HL-60 (cell line): ENCODE measurements at regions not wholly inside any gene's neighbourhood (a gene's known extent, or its start where the extent isn't known, plus 50 kb on each side); places are given as distances from the start of the nearest gene placed in this dataset.
A peak's percentile ranks its signal among the peaks of the same experiment; 100 is the strongest.

Experiments used
- DNase-seq, 2 experiments: peaks; one replicate each; pipeline ENCODE4 v3.0.0-alpha.2; 2010 to 2020; ENCODE audit warnings: low read depth in 1 of 2, low spot score in 1 of 2
- H3K27ac ChIP-seq: fragments of 250-450 bp; sonication (Bioruptor Pico); replicated peaks from 2 replicates; pipeline ENCODE4 v1.5.1; 2020; ENCODE audit warnings: mild to moderate bottlenecking, moderate library complexity
- H3K27me3 ChIP-seq: fragments of 250-450 bp; sonication (Bioruptor Pico); 2 replicates; pipeline ENCODE4 v1.5.1; 2021; ENCODE audit warnings: mild to moderate bottlenecking, moderate library complexity; ENCODE audit not compliant: insufficient read depth, poor library complexity, severe bottlenecking
- H3K4me3 ChIP-seq: replicated peaks from 2 replicates; pipeline ENCODE4 v1.5.1; 2011; ENCODE audit warnings: mild to moderate bottlenecking, control low read depth, low read length; ENCODE audit not compliant: insufficient read depth
- GABPA ChIP-seq: IDR thresholded peaks from 2 replicates; pipeline ENCODE4 v1.6.1; 2012; ENCODE audit warnings: low read depth
- POLR2AphosphoS5 ChIP-seq: IDR thresholded peaks from 2 replicates; pipeline ENCODE4 v1.6.1; 2012; ENCODE audit warnings: low read depth
- SPI1 ChIP-seq: IDR thresholded peaks from 2 replicates; pipeline ENCODE4 v1.6.1; 2012; ENCODE audit warnings: low read depth, mild to moderate bottlenecking, borderline replicate concordance
- TF ChIP-seq, protein P1 (sequence below): IDR thresholded peaks from 2 replicates; pipeline ENCODE4 v1.6.1; 2012; ENCODE audit warnings: low read depth; ENCODE audit not compliant: insufficient replicate concordance
- TF ChIP-seq, protein P2 (sequence below): IDR thresholded peaks from one replicate; pipeline ENCODE4 v1.5.1; 2011; ENCODE audit warnings: low read length, control low read depth, inconsistent platforms; ENCODE audit not compliant: insufficient read depth

DNA sequence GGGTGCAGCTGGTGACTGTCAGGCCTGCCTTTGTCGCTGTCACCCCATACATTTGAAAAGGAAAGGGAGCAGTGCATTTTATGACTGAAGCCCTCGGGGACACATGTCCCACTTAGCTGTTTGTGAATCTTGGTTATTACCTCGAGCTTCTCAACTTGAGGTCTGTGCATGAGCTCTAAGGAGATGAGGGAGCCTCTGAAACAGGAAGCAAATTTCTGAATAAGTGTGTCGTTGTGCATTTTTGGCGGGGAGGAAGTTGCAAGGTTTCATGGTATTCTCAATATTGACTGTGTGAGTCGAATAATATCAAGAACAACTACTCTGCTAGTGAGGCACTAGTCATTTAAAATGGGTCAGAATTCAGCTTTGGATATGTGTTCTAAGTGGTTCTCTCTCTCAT lies 149.7 kb upstream of the PLET1 start:
- Histone ChIP-seq H3K4me3 (no peak overlapping the region), H3K27me3 (peaks cover 3% of the 10 kb centered on the region), H3K27ac (no peak overlapping the region)
- peak in 1 of 2 experiments; percentile 25 for DNase-seq
- TF ChIP-seq SPI1 = peak; percentile 50; the same call in 1 of the 2 replicates
- TF ChIP-seq, protein P1, sequence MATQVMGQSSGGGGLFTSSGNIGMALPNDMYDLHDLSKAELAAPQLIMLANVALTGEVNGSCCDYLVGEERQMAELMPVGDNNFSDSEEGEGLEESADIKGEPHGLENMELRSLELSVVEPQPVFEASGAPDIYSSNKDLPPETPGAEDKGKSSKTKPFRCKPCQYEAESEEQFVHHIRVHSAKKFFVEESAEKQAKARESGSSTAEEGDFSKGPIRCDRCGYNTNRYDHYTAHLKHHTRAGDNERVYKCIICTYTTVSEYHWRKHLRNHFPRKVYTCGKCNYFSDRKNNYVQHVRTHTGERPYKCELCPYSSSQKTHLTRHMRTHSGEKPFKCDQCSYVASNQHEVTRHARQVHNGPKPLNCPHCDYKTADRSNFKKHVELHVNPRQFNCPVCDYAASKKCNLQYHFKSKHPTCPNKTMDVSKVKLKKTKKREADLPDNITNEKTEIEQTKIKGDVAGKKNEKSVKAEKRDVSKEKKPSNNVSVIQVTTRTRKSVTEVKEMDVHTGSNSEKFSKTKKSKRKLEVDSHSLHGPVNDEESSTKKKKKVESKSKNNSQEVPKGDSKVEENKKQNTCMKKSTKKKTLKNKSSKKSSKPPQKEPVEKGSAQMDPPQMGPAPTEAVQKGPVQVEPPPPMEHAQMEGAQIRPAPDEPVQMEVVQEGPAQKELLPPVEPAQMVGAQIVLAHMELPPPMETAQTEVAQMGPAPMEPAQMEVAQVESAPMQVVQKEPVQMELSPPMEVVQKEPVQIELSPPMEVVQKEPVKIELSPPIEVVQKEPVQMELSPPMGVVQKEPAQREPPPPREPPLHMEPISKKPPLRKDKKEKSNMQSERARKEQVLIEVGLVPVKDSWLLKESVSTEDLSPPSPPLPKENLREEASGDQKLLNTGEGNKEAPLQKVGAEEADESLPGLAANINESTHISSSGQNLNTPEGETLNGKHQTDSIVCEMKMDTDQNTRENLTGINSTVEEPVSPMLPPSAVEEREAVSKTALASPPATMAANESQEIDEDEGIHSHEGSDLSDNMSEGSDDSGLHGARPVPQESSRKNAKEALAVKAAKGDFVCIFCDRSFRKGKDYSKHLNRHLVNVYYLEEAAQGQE = no peak

DNA sequence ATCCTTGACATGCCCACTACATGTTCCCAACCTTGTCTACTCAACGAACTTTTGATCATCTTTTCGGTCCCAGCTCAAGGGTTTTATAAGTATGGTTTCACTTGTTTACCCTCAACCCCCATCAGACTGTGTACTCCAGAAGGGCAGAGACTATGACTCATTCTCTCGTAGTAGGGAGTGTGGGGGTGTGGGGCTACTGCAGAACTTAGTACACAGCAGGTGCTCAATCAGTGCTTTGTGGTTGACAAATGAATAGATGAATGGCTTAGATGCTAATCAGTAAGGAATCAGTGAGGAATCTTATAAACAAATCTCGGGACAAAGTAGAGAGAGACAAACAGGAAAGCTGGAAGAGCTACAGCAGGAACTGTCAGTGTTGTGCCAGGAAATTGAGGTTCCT lies 151.7 kb upstream of the PLET1 start:
- no peak for DNase-seq
- no peak overlapping the region for H3K27ac ChIP-seq
- TF ChIP-seq GABPA (no peak), SPI1 (no peak), POLR2AphosphoS5 (no peak)
- TF ChIP-seq, protein P1 = no peak
- TF ChIP-seq, protein P2, sequence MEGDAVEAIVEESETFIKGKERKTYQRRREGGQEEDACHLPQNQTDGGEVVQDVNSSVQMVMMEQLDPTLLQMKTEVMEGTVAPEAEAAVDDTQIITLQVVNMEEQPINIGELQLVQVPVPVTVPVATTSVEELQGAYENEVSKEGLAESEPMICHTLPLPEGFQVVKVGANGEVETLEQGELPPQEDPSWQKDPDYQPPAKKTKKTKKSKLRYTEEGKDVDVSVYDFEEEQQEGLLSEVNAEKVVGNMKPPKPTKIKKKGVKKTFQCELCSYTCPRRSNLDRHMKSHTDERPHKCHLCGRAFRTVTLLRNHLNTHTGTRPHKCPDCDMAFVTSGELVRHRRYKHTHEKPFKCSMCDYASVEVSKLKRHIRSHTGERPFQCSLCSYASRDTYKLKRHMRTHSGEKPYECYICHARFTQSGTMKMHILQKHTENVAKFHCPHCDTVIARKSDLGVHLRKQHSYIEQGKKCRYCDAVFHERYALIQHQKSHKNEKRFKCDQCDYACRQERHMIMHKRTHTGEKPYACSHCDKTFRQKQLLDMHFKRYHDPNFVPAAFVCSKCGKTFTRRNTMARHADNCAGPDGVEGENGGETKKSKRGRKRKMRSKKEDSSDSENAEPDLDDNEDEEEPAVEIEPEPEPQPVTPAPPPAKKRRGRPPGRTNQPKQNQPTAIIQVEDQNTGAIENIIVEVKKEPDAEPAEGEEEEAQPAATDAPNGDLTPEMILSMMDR = no peak
- peaks cover 4% of the 10 kb centered on the region for H3K27me3 ChIP-seq
- H3K4me3 ChIP-seq = no peak overlapping the region

DNA sequence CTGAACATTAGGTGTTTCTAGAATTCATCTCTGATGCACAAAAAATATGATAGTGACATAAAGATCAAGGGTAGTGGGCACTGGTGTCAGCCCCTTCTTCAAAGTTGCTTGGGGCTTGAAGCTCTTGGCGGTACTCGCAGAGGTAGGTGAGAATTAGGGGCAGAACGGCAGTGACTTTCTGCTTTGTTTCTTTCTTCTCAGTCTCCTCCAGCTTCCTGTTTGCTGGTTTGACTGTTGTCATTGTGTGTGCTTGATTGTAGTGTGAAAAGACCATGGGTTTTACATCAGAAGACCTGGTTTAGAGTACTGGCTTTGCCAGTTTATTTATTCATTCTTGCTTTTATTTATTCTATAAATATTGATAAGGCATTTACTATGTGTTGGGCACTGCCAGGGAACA lies 156.7 kb upstream of the PLET1 start:
- H3K27me3 ChIP-seq = peaks cover 4% of the 10 kb centered on the region
- no peak for DNase-seq
- TF ChIP-seq, protein P2 = no peak
- TF ChIP-seq SPI1 (no peak), GABPA (no peak), POLR2AphosphoS5 (no peak)
- TF ChIP-seq, protein P1 = no peak

DNA sequence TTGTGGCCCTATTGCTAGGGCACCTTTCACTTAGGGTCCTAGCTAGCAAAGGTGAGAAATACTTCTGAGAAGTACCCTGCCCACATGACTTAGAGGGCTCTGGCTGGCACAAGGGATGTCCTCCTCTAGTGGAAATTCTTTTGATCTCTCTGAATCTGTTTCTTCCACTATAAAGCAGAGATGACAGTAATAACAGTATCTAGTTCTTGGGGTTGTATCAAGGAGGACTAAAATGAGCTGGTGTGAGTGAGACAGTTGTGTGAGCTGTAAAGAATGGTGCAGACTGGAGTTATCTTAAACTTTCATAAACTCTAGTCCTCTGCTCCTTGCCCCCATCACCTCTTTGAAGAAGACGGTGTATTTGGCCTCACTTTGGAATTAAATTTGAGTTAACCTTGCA lies 157.8 kb upstream of the PLET1 start:
- TF ChIP-seq SPI1 = no peak
- TF ChIP-seq POLR2AphosphoS5 = no peak
- TF ChIP-seq GABPA = no peak
- TF ChIP-seq, protein P1 = no peak
- TF ChIP-seq, protein P2 = no peak
- Histone ChIP-seq H3K27me3 (peaks cover 4% of the 10 kb centered on the region), H3K27ac (no peak overlapping the region), H3K4me3 (no peak overlapping the region)
- no peak for DNase-seq

More for the DNA sequence above, 156.7 kb upstream of the PLET1 start:
- Histone ChIP-seq H3K27ac (no peak overlapping the region), H3K4me3 (no peak overlapping the region)
